ENCODE measurements at regions not wholly inside any gene's neighbourhood (a gene's known extent, or its start where the extent isn't known, plus 50 kb on each side); places are given as distances from the start of the nearest gene placed in this dataset.

- TF ChIP-seq CTCF (IDR thresholded peaks at IDR 0.05) = no peak
- no peak for TF ChIP-seq POLR2A (IDR thresholded peaks at IDR 0.05)
These were observed 578.3 kb downstream of the HAO1 start for GRCh38 chr20:7361931-7362330.
